ENCODE measurements at regions not wholly inside any gene's neighbourhood (a gene's known extent, or its start where the extent isn't known, plus 50 kb on each side); places are given as distances from the start of the nearest gene placed in this dataset.
A peak's percentile ranks its signal among the peaks of the same experiment; 100 is the strongest.
"Not testable (repeated sequence)": the region's sequence is repeated elsewhere in the genome, so short reads cannot be mapped to it uniquely, and the experiment has no call there.

DNA sequence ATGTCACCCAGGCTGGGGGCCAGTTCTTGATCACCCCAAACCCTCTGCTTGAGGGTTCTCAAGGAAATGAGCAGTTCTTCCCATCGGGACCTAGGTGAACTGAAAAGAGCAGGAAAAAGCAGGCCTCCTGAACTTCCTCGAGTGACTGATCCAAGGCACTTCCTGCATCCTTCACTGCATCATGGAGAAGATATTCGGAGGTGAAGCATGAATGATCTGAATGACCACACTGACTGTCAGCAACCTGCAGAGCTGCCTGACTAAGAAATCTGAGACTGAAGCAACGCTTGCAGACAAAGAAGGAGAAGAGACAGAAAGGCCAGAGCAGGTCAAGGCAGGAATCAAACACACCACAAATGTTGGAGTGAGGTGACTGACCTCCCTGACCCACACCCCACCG is 420.2 kb downstream of the AGTPBP1 start:
- no peak overlapping the region for H3K4me3 ChIP-seq (ENCODE audit: low read depth, low read length)
- DNase-seq (ENCODE audit: low read depth): no peak
- TF ChIP-seq, protein P1, sequence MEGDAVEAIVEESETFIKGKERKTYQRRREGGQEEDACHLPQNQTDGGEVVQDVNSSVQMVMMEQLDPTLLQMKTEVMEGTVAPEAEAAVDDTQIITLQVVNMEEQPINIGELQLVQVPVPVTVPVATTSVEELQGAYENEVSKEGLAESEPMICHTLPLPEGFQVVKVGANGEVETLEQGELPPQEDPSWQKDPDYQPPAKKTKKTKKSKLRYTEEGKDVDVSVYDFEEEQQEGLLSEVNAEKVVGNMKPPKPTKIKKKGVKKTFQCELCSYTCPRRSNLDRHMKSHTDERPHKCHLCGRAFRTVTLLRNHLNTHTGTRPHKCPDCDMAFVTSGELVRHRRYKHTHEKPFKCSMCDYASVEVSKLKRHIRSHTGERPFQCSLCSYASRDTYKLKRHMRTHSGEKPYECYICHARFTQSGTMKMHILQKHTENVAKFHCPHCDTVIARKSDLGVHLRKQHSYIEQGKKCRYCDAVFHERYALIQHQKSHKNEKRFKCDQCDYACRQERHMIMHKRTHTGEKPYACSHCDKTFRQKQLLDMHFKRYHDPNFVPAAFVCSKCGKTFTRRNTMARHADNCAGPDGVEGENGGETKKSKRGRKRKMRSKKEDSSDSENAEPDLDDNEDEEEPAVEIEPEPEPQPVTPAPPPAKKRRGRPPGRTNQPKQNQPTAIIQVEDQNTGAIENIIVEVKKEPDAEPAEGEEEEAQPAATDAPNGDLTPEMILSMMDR (IDR thresholded peaks at IDR 0.05; ENCODE audit: insufficient read depth, low read depth, low read length, missing control alignments): no peak

DNA sequence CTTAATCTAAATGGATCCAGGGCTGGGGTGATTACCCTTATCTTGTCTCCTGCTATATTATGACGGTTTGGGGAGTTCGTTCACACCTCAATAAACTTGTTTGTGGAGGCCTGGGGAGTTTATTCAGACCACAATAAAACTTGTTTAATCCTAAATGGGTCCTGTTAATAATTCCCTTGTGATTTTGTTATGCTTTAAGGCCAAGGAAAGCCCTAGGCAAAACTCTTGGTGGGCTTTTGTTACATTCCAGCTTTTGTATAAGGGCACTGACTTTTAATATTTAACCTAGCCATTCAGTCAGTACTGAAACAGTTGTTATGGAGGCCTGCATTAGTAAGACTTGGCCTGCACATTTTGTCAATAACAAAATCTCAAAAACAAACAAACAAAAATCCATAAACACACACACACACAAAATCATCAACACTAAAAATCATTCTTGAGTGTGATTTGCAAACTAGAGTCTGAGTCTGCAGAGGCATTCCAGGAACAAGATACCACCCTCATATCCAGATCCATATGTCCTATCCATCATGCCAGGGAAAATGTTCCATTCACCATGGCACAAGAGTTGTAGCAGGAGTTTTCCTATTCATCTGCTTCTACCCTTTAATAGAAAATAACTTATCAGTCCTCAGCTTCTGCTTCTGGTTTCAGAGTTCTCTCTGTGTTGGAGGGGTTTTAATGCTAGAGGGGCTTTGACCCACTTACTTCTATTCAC is 421.7 kb downstream of the AGTPBP1 start:
- H3K4me3 ChIP-seq (ENCODE audit: low read depth, low read length): no peak overlapping the region
- TF ChIP-seq, protein P1 (IDR thresholded peaks at IDR 0.05; ENCODE audit: insufficient read depth, low read depth, low read length, missing control alignments): no peak
- no peak for DNase-seq (ENCODE audit: low read depth)

DNA sequence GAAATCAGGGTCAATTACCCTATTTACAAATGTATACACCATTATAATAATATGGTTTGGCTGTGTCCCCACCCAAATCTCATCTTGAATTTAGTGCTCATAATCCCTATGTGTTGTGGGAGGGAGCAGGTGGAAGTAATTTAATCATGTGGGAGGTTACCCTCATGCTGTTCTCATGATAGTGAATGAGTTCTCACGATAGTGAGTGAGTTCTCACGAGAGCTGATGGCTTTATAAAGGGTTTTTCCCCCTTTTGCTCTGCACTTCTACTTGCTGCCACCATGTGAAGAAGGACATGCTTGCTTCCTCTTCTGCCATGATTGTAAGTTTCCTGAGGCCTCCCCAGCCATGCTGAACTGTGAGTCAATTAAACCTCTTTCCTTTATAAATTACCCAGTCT is 426.2 kb downstream of the AGTPBP1 start:
- not testable (repeated sequence) for DNase-seq (ENCODE audit: low read depth); H3K4me3 ChIP-seq (ENCODE audit: low read depth, low read length)

DNA sequence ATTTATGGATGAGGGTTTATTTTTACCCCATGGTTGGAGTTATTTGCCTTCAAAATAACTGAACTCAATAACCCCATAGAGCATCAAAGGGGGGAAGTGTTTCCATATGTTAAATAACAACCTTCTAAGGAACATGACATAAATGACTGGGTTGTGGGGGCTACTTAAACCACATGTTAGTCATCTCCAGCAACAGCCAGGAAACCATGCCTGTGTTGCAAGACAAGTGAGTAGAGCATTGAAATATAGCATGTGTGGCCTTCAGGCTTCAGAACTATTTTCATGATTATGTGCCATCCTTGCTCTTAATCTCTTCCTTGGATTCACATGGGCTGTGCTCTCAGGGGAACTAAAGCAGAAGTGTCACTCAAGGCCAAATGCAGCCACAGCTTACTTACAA is 431.2 kb downstream of the AGTPBP1 start:
- no peak overlapping the region for H3K4me3 ChIP-seq (ENCODE audit: low read depth, low read length)
- DNase-seq (ENCODE audit: low read depth): no peak
- TF ChIP-seq, protein P1 (IDR thresholded peaks at IDR 0.05; ENCODE audit: insufficient read depth, low read depth, low read length, missing control alignments): no peak

DNA sequence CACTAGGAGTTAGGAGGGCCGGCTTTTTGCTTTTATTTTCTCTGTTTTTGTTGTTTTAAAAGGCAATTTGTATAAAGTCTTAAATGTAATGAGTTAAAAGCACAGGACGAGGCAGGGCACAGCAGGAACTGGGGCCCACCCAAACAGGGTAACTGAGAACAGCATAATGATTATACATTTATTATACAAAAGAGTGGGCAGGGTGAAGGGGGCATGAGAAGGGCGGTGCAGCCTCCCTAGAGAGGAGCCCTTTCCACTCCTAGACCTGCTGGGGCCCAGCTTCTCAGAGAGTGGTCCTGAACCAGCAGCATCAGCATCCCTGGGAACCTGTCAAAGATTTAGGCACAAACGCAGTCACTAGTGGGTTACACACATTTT is 438.0 kb downstream of the AGTPBP1 start:
- TF ChIP-seq, protein P1 (IDR thresholded peaks at IDR 0.05; ENCODE audit: insufficient read depth, low read depth, low read length, missing control alignments): no peak
- no peak for DNase-seq (ENCODE audit: low read depth)
- H3K4me3 ChIP-seq (ENCODE audit: low read depth, low read length): no peak overlapping the region

DNA sequence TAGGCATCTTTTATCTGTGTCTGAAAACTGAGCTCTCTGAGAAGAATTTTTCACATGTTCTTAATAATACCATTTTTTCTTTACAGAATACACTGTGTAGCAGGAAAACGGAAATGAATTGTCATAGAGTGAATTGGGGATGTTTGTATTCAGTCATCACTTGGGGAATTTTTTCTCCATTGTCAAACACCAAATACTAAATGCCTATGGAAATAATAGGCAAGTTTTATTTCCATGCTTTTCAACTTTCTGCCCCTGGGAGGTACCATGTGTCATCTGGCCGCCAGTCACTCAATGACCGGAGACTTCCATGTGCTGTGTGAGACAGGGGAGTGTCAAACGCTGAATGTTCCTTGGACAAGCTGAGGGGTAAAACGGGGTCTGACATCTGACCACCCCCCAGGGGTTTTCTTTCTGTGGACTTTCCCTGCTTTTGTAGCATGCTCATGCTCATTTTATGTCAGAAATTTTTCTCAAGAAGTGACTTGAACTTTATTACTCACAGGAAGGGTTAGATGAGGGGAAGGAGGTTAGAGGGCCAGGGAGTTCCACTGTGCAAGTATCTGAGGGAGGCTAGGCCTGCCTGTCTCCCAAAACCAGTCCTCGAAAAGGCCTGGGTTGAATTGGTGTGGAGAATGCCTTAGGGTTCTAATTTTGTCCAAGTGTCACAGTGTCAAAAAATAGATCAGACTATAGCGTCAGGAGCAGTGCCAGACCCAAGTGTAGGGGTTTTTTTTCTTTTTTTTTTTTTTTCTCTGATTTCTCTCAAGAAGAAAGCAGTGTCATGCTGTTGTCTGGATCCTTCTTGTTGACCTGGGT is 438.6 kb downstream of the AGTPBP1 start:
- TF ChIP-seq, protein P1 (IDR thresholded peaks at IDR 0.05; ENCODE audit: insufficient read depth, low read depth, low read length, missing control alignments): no peak
- H3K4me3 ChIP-seq (ENCODE audit: low read depth, low read length): no peak overlapping the region
- DNase-seq (ENCODE audit: low read depth): peak; percentile 27

DNA sequence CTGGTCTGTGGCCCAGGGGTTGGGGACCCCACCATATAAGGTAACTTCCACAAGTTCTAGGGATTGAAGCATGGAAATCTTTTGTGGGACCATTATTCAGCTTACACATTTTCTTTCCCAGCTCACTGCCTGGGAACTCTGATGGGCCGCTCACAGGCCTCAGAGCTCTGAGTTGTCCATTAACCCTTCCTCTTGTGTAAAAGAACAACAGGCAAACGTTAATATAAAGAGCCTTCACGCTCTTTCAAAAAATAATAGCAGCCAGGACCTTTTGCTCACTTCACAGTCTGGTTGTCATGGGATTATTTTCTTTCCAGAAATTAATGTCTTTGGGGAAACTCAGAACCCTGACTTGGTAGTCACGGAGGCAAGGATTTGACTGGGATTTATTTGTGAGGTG is 443.3 kb downstream of the AGTPBP1 start:
- TF ChIP-seq, protein P1 (IDR thresholded peaks at IDR 0.05; ENCODE audit: insufficient read depth, low read depth, low read length, missing control alignments): no peak
- no peak for DNase-seq (ENCODE audit: low read depth)
- no peak overlapping the region for H3K4me3 ChIP-seq (ENCODE audit: low read depth, low read length)

DNA sequence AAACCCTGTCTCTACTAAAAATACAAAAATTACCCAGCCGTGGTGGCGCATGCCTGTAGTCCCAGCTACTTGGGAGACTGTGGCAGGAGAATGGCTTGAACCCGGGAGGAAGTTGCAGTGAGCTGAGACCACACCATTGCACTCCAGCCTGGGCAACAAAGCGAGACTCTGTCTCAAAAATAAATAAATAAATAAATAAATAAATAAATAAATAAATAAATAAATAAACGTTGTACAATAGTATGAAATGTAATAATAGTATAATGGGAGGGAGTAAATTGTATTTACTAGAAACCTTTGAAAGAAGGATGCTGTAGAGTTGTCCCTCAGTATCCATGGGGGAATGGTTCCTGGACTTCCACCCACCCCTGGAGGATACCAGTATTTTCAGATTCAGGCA is 446.5 kb downstream of the AGTPBP1 start:
- not testable (repeated sequence) for DNase-seq (ENCODE audit: low read depth); H3K4me3 ChIP-seq (ENCODE audit: low read depth, low read length)

All from GM12865 (cell line).